GM19438 (cell line): ENCODE measurements at regions not wholly inside any gene's neighbourhood (a gene's known extent, or its start where the extent isn't known, plus 50 kb on each side); places are given as distances from the start of the nearest gene placed in this dataset.
"Not testable (repeated sequence)": the region's sequence is repeated elsewhere in the genome, so short reads cannot be mapped to it uniquely, and the experiment has no call there.

ENCODE experiments used
- ATAC-seq: cut with Tn5 transposase; IDR thresholded peaks from one replicate; pipeline ENCODE4 v1.9.1; 2021; ENCODE audit warnings: low read depth; ENCODE audit not compliant: unreplicated experiment

DNA sequence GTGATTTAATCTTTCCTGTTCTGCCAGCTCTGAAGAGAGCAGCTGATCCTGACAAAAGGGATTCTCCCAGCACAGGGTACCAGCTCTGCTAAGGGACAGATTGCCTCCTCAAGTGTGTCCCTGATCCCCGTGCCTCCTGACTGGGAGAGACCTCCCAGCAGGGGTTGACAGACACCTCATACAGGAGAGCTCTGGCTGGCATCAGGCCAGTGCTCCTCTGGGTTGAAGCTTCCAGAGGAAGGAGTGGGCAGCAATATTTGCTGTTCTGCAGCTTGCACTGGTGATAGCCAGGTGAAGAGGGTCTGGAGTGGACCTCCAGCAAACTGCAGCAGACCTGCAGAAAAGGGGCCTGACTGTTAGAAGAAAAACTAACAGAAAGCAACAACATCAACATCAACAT, 105.0 kb upstream of the GORAB start:
- ATAC-seq, result not testable (repeated sequence)

DNA sequence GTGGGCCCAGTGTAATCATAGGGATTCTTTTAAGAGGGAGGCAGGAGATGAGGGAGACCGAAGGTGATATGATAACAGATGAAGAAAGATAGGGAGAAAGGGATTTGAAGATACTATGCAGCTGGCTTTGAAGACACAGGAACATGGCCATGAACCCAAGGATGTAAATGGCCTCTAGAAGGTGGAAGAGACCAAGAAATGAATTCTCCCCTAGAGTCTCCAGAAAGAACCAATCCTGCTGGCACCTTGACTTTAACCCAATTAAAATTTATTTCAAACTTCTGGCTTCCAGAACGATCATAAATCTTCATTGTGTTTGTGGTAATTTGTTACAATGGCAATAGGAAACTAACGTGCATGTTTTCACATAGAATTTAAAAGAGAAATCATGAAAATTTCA, 95.0 kb upstream of the GORAB start:
- ATAC-seq, result no peak

DNA sequence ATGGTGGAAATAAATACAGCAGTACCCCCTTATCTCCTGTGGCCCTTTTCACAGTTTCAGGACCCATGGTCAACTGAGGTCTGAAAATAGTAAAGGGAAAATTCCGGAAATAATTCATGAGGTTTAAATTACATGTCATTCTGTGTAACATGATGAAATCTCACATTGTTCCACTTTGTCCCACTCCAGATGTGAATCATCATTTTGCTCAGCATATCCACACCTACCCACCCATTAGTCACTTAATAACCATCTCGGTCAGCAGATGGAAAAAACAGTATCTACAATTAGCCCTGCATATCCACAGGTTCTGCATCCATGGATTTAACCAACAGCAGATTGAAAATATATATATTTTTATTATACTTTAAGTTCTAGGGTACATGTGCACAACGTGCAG, 86.9 kb upstream of the GORAB start:
- ATAC-seq, result no peak

DNA sequence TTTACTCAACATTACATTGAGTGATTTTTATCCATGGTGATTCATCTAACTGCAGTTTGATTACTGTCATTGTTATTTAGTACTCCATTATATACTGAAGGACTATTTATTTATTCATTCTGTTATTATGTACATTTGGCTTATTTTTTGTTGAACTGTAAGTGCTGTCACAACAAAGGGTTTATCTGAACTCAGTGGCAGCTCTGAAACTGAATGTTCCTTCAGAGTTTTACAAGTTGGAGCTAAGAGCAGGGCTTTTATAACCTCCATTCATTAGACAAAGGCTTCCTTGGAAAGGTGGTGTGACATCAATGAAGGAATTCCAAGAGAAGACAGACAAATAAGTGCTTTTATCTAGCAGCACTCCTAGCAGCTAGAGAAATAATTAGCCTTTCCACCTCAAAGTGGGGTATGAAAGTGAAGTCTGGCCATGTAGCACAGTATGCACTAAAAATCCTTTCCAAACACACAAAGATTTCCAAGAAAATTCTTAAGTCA, 83.3 kb upstream of the GORAB start:
- no peak for ATAC-seq

DNA sequence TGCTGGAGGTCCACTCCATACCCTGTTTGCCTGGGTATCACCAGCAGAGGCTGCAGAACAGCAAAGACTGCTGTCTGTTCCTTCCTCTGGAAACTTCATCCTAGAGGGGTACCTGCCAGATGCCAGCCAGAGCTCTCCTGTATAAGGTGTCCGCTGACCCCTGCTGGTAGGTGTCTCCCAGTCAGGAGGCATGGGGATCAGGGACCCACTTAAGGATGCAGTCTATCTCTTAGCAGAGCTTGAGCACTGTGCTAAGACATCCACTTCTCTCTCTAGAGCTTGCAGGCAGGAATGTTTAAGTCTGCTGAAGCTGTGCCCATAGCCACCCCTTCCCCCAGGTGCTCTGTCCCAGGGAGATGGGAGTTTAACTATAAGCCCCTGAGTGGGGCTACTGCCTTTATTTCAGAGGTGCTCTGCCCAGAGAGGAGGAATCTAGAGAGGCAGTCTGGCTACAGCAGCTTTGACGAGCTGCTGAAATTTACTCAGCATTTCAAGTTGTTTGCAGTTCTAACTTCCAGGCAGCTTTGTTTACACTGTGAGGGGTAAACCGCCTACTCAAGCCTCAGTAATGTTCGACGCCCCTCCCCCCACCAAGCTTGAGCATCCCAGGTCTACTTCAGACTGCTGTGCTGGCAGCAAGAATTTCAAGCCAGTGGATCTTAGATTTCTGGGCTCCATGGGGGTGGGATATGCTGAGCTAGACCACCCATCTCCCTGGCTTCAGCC, 74.5 kb upstream of the GORAB start:
- ATAC-seq, result not testable (repeated sequence)

DNA sequence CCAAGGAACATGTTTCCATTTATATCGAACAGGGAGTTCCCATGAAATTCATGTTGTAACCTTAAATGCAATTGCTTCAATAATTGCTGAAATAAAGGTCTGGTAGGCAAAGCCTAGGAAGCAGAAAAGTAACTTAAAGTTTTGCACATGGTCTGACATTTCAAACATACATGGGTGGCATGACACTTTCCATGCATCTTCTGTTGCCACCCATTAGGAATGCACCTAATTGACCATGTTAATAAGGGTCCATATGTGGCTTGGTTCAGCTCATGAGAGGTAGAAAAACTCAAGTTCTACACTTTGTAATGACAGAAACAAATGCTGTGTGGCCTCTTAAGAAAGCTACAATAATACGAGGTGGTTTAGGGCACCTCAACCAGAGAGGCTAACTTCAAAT, 72.0 kb upstream of the GORAB start:
- ATAC-seq, result no peak

DNA sequence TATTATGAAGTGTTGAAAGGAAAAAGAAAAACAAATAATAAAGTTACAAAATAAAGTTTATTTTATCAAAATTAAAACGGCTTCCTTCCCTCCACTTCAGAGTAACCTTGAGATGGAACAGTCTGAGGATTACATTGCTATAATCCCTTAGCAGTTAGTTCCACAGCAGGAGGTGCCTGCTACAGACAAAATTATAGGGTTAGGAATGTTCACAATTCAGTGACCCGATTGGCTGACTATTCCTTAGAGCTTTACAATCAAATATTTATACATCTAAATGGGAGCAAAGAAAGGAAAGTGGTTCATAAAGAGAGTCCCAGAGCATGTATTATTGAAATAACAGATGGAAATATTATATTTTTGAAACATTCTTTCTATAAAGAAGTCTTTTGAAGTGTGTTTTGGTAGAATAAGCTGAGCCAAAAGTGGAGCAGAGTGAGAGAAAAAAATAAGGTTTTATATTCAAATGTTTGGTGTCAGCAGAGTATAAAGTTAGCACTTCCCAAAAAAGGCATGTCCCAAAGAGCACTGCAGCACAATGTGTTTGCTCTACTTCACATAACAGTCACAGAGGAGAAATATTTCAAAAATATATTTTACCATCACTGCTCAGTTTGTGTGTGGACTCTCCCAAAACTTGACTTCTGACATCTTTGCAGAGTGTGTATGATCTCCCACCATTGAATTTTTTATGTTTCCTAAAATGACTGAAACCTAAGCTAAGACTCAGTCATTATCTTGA, 71.4 kb upstream of the GORAB start:
- no peak for ATAC-seq

DNA sequence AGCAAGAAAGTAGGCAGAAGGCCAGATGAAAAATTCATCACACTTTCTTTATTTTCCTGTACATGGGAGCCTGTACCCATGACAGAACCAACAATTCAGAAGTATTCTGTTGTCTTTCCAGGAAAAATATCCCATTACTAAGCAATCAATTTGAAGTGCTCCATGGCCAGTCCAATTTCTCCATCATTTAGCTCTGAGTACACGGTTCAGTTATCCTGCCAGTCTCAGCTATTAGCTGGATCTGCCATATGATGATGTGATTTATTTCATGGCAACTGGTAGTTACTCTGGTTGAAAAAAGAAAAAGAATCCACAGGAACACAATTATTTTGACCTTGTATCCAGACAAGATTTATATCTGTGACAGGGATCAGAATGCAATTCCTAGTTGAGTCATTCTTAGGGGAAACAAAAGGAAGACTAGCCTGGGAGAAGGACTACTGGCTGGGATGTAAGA, 70.6 kb upstream of the GORAB start:
- ATAC-seq, result no peak

DNA sequence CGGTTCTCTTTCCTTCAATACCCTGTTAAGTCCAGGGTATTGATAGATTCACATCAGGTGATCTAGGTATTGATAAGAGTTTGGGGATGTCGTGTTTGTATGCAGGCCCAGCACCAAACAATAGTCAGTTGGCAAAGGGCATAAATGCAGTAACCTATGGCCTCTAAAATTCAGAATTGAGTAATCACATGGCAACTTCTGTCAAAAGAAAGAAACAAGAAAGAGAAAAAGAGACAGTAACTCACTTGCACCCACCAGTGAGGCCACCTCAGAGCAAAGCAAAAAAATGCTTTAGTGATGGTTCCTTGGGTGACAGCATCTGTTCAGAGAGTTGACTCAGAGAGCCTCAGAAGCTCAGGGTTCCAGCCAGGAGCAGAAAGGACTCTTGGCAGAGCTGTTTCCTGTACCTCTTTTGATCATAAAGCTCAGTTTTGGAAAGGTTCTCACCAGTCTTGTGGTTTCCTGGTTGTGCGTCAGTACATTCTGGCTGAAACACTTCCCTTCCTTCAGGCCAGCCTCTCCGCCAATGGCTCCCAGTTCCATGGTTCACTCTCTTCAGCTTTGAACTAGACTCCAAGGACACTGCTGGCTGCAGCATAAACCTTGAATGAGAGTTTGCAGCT, 70.1 kb upstream of the GORAB start:
- ATAC-seq, result no peak

DNA sequence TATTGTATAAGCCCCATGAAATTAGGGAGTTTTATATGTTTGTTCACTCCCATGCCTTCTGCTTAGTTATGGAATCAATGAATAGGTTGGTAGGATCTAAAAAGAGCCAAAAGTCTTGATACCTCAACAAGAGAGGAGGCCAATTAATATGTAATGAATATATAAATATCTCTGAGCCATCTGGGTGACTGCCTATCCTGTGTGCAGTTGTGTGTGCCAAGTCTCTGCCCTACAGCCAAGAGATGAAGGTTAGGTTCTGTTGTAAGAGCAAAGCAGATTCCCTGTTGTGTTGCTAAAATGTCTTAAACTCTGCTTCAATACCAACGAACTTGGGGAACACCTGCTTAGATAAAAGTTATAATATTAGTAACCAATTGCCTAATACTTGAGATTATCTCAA, 61.8 kb upstream of the GORAB start:
- ATAC-seq, result no peak

DNA sequence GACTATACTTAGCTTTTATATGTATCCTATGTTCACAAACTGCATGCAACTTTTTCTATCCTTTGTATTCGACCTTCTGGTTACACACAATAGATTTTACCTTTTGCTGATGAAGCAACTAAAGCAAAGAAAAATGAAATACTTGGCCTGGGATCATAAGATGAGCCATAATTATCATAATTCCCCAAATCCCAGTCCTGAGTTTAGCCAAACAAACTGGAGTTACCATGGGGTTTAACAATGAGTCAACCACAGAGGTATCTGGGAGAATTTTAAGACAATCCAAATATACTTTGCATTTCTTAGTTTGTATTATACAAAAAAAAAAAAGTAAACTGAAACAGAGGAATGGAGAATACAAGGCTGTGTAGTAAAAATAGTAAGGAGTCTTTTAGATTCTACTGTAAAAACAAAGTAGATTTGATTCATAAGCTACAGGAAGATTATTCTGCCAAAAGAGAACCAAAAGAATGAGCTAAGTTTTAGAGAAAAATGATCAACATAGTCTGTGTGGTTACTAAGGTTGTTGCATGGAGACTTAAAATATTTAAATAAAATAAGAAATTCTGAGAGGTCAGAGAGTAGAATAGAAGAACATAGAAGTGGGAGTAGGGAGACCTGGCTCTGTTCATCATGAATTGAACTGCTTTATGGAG, 60.4 kb upstream of the GORAB start:
- no peak for ATAC-seq

DNA sequence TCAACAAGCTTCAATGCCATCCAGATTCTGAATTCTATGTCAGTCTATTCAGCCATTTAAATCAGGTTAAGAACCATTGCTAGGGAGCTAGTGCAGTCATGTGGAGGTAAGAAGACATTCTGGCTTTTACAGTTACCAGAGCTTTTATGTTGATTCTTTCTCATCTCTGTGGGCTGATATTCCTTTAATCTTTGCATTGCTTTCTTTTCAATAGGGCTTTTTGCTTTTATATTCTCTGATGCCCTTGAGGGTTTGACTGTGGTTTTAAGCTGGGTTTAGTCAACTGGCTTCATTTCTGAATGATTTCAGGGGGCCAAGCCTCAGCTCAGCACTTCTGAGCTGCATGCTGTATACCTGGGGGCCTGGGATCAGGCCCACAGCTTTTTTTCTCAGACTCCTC, 51.0 kb upstream of the GORAB start:
- ATAC-seq, result no peak
